WI38 (cell line): ENCODE measurements at regions not wholly inside any gene's neighbourhood (a gene's known extent, or its start where the extent isn't known, plus 50 kb on each side); places are given as distances from the start of the nearest gene placed in this dataset.

Experiments
- H3K4me3 ChIP-seq: 2 replicates; pipeline ENCODE4 v1.5.1; 2011; ENCODE audit warnings: low read depth, mild to moderate bottlenecking, control low read depth, low read length
- TF ChIP-seq, protein P1 (sequence below): IDR thresholded peaks from 2 replicates; pipeline ENCODE4 v1.5.1; 2012; ENCODE audit warnings: low read depth, mild to moderate bottlenecking, control low read depth, low read length

DNA sequence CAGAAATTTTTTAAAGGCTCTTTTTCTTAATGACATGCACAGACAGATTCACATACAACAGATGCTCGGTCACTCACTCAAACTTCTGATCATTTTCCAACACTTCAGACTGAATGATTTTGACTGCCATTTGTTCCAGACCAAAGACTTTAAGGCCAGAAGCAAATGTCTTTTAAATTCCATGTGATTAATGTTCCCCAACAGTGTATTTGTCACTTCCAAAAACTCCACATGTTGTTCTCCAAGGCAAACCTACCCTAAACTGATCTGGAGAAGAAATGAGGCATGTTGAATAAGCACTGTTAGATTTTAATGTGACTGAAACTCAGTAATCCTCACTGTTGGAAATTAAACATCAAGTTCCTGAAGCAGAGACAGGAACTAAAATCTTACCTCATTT is 366.7 kb downstream of the GABRG2 start:
- TF ChIP-seq, protein P1, sequence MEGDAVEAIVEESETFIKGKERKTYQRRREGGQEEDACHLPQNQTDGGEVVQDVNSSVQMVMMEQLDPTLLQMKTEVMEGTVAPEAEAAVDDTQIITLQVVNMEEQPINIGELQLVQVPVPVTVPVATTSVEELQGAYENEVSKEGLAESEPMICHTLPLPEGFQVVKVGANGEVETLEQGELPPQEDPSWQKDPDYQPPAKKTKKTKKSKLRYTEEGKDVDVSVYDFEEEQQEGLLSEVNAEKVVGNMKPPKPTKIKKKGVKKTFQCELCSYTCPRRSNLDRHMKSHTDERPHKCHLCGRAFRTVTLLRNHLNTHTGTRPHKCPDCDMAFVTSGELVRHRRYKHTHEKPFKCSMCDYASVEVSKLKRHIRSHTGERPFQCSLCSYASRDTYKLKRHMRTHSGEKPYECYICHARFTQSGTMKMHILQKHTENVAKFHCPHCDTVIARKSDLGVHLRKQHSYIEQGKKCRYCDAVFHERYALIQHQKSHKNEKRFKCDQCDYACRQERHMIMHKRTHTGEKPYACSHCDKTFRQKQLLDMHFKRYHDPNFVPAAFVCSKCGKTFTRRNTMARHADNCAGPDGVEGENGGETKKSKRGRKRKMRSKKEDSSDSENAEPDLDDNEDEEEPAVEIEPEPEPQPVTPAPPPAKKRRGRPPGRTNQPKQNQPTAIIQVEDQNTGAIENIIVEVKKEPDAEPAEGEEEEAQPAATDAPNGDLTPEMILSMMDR = no peak

DNA sequence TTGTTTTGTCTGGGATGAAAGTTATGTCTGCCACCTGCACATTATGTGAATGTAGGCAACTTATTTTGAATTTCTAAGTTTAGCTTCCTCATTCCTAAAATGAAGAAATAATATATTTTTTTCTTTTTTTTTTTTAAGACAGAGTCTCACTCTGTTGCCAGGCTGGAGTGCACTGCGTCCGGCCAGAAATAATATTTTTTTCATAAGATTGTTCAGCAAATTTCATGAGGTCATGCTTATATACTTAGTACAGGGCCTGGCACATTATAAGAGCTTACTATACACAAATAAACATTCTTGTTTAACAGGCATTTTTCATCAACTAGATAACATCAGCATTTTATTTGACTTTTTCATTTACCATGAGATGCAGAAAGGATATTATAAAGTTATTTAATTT is 368.5 kb downstream of the GABRG2 start:
- TF ChIP-seq, protein P1 = no peak
- H3K4me3 ChIP-seq = no peak overlapping the region

More for the DNA sequence above, 366.7 kb downstream of the GABRG2 start:
- H3K4me3 ChIP-seq = no peak overlapping the region

DNA sequence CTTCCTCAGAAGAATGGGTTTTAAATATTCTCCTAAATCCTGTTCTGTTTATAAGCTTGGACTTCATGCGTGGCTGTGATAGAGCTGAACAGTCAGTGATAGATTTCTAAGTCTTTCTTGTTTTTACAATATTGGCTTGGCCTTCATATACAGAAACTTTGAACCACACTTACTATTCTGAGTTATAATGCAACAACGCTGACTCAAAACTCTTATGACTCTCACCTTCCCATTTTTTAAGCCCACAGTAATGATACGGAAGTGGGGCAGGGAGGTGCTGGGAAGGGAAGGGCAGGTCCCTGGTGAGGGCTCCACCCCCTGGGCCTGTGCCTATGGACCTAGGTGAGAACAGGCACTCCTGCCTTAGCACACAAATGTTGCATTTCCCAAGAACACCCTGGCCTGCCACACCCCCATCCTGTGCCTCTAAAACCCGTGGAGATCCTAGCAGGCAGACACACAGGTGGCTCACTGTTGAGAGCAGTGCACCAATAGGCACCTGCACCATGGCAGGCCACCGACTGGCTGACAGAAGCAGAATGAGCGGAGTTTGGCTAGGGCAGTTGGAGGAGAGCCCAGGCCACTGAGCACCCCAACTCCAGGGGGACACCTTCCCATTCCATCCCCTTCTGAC is 376.7 kb downstream of the GABRG2 start:
- TF ChIP-seq, protein P1 = no peak
- no peak overlapping the region for H3K4me3 ChIP-seq

DNA sequence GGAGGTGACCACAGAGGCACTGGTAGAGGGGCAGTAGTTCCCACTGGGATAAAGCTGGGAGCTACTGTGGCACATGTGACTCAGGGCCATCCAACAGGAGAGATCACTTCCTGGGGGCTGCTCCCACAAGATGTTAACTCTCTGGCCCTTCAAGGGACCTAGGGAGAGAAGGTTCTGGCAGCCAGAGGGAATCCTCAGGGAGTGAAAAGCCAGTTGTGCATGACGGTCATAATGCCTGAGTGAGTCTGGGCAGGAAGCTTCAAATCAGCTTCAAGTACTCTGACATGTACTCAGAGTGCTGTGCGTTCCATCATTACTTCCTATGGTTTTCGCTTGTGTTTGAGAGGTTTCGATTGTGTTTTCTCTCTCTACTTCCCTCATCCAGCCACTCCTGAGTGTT is 388.5 kb downstream of the GABRG2 start:
- TF ChIP-seq, protein P1 = no peak

DNA sequence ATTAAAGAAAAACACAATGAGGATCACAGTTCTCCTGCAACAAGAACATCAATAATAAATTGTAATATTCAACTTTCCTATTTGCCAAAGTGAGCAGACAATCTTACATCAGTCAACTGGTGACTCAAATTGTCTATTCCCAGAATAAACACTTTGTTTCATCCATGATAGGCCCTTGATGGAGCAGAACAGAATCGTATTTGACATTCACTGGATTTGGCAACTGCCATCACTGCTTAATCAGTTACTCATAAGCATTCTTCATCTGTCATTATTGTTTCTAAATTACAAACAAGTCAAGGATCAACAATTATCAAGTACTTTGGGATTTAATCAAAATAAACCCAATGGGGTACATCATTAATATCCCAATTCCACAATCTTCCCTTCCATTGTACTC is 398.4 kb downstream of the GABRG2 start:
- TF ChIP-seq, protein P1 = no peak

More for the DNA sequence above, 388.5 kb downstream of the GABRG2 start:
- H3K4me3 ChIP-seq = no peak overlapping the region

DNA sequence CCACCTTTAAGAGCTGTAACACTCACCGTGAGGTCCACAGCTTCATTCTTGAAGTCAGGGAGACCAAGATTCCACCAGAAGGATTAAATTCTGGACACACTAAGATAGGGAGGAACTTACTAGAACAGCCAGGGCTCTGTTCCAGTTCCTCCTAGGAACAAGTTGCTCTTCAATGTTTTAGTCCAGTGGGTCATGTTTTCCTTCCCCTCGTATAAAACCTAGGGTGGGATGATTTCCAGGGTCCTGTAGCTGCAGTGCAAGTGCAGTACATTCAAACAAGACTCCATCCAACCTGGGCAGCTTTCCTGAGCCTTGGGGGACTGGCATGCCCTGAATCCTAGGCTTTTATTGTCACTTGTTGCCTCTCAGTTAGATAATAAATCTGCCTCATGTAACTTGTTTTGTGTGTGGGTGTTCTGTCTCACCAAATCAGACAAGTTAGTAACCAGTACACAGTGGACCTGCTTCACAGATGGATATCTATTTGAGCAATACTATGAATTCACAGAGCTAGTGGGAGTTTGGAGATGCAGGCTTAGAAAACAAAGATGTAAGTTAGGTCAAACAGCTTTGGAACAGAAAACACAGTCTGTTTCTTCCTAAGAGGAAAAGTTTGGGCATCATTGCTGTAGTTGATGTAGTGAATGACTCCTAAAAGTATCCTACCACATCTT is 405.6 kb downstream of the GABRG2 start:
- H3K4me3 ChIP-seq = no peak overlapping the region
- TF ChIP-seq, protein P1 = no peak

More for the DNA sequence above, 398.4 kb downstream of the GABRG2 start:
- no peak overlapping the region for H3K4me3 ChIP-seq

DNA sequence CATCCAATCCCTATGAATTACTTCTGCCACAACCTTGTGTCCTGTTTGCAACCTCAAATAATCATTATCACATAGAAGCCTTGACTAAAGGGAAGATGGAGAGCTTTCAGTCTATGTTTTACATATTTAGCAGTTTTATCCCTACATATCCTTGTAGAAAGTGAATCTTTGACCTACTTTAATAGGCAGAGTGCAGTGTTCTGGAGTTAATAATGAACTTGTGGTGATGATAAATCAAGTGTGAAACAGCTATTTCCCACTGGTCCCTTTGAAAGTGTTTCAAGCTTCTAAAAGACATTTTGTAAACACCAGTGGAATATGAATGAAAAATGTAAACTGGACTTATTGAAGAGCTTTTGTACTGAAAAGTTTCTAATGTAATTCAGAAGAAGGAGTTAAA is 406.7 kb downstream of the GABRG2 start:
- no peak overlapping the region for H3K4me3 ChIP-seq
- TF ChIP-seq, protein P1 = no peak
